OCI-LY3 (cell line): ENCODE measurements at regions not wholly inside any gene's neighbourhood (a gene's known extent, or its start where the extent isn't known, plus 50 kb on each side); places are given as distances from the start of the nearest gene placed in this dataset.

ENCODE experiments used
- EZH2phosphoT487 ChIP-seq: fragments of 200-600 bp; shearing (Covaris generic); IDR thresholded peaks from 2 replicates; pipeline ENCODE4 v1.6.1; 2018; ENCODE audit warnings: antibody characterized with exemption, mixed run types, low read depth
- TF ChIP-seq, protein P1 (sequence below): fragments of 200-600, 300-600 bp; sonication (generic); IDR thresholded peaks from 2 replicates; pipeline ENCODE4 v1.5.1; 2014; ENCODE audit warnings: antibody characterized with exemption, low read length, low read depth

DNA sequence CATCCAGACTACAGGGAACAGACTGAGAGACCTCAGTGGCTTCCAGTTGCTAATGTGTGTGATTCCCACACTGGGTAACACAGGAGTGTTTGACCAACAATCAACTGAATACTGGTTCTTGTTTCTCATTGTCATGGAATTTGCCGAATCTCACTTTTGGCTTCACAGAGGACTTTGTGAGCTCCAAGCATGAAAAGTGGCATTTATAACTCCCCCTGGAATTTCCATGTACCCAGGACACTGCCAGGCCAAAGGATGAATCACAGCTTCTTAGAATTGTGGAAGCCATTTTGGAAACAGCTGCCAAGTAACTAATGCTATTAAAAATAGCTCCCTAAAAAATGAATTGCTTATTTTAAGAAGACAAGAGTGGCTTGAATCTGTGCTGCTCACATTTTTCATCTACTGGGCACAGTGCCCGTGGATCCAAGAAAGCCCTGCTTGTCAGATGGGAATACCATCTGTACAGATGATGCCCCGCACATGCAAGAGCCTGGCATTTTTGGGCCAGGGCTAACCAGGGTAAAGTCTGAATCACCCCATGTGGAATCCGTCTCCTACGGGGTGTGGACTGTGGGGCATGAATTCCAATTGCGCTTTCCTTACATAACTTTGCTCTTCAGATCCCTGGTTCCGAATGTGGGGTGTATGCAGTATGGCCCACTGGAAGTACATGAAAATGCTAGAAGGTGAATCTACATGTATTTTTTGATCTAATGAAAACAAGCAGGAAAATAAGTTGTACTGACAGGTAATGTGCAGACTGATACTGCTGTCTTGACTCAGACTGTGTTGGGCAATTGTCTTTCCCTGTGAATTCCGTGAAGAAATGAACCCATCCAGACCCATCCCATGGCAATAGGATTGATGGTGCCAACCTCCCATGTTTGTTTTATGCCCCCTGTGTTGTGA lies 487.3 kb downstream of the SIPA1L2 start:
- TF ChIP-seq, protein P1, sequence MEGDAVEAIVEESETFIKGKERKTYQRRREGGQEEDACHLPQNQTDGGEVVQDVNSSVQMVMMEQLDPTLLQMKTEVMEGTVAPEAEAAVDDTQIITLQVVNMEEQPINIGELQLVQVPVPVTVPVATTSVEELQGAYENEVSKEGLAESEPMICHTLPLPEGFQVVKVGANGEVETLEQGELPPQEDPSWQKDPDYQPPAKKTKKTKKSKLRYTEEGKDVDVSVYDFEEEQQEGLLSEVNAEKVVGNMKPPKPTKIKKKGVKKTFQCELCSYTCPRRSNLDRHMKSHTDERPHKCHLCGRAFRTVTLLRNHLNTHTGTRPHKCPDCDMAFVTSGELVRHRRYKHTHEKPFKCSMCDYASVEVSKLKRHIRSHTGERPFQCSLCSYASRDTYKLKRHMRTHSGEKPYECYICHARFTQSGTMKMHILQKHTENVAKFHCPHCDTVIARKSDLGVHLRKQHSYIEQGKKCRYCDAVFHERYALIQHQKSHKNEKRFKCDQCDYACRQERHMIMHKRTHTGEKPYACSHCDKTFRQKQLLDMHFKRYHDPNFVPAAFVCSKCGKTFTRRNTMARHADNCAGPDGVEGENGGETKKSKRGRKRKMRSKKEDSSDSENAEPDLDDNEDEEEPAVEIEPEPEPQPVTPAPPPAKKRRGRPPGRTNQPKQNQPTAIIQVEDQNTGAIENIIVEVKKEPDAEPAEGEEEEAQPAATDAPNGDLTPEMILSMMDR = no peak
- no peak for TF ChIP-seq EZH2phosphoT487
